ENCODE measurements at regions not wholly inside any gene's neighbourhood (a gene's known extent, or its start where the extent isn't known, plus 50 kb on each side); places are given as distances from the start of the nearest gene placed in this dataset.

DNA sequence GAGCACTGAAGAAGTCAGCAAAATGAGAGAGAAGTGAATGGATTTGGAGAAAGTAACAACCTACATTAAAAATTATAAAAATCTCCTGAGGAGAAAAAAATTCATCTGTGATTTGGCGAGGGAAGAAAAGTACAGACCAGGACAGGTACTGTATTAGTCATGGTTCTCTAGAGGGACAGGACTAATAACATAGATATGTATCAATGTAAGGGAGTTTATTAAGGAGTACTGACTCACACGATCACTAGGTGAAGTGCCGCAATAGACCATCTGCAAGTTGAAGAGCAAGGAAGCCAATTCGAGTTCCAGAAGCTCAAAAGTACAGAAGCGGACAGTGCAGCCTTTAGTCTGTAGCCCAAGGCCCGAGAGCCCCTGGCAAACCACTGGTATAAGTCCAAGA, 1004.4 kb upstream of the ALCAM start:
- TF ChIP-seq, protein P1, sequence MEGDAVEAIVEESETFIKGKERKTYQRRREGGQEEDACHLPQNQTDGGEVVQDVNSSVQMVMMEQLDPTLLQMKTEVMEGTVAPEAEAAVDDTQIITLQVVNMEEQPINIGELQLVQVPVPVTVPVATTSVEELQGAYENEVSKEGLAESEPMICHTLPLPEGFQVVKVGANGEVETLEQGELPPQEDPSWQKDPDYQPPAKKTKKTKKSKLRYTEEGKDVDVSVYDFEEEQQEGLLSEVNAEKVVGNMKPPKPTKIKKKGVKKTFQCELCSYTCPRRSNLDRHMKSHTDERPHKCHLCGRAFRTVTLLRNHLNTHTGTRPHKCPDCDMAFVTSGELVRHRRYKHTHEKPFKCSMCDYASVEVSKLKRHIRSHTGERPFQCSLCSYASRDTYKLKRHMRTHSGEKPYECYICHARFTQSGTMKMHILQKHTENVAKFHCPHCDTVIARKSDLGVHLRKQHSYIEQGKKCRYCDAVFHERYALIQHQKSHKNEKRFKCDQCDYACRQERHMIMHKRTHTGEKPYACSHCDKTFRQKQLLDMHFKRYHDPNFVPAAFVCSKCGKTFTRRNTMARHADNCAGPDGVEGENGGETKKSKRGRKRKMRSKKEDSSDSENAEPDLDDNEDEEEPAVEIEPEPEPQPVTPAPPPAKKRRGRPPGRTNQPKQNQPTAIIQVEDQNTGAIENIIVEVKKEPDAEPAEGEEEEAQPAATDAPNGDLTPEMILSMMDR (IDR thresholded peaks at IDR 0.05; ENCODE audit: low read length) = no peak
- no peak for TF ChIP-seq EZH2 (optimal IDR thresholded peaks at IDR 0.05; ENCODE audit: low read depth, low read length)
- TF ChIP-seq EZH2phosphoT487 (IDR thresholded peaks at IDR 0.05; ENCODE audit: low read length) = no peak

Measured in MM.1S (cell line).